Panc1 (cell line): ENCODE measurements at regions not wholly inside any gene's neighbourhood (a gene's known extent, or its start where the extent isn't known, plus 50 kb on each side); places are given as distances from the start of the nearest gene placed in this dataset.

Source experiments
- ATAC-seq: fragments of 200-7000 bp; cut with Tn5 transposase; 2 replicates; pipeline ENCODE4 v1.9.1; 2020; ENCODE audit warnings: mild to moderate bottlenecking, moderate library complexity
- BruUV-seq: library from RNA; stranded (reverse); fragments of 400-500 nt; replicated peaks from 2 replicates; lab custom pipeline; 2021; lab: Mats Ljungman, UMichigan
- CTCF ChIA-PET: fragments of 300-600 bp; sonication (Branson Sonifier 250); formaldehyde crosslinking; loops from one replicate; lab custom pipeline; 2022; ENCODE audit warnings: antibody characterized with exemption; lab: Charles Lee
- POLR2A ChIA-PET: fragments of 300-600 bp; sonication (Branson Sonifier 250); formaldehyde crosslinking; loops from one replicate; lab custom pipeline; 2022; ENCODE audit warnings: antibody characterized with exemption; lab: Charles Lee
- DNase-seq: peaks from one replicate; pipeline ENCODE4 v3.0.0-alpha.2; 2010; ENCODE audit warnings: low read depth, low spot score
- H3K27ac ChIP-seq: 2 replicates; pipeline ENCODE4 v1.5.1; 2011; ENCODE audit warnings: mild to moderate bottlenecking, low read length, inconsistent platforms
- H3K27me3 ChIP-seq: fragments of 200-500 bp; sonication (Bioruptor generic); 2 replicates; pipeline ENCODE4 v1.6.0; 2014; ENCODE audit warnings: low read length, inconsistent platforms; ENCODE audit not compliant: control insufficient read depth, insufficient read depth
- H3K36me3 ChIP-seq: fragments of 200-500 bp; sonication (Bioruptor generic); 2 replicates; pipeline ENCODE4 v1.5.1; 2014; ENCODE audit warnings: inconsistent platforms, mild to moderate bottlenecking, low read length, moderate library complexity; ENCODE audit not compliant: control insufficient read depth, insufficient read depth
- H3K4me1 ChIP-seq: 2 replicates; pipeline ENCODE4 v1.5.1; 2011; ENCODE audit warnings: inconsistent platforms, mild to moderate bottlenecking, low read length, moderate library complexity; ENCODE audit not compliant: control insufficient read depth, insufficient read depth
- H3K4me3 ChIP-seq, 2 experiments: 2 replicates each; pipeline ENCODE4 v1.5.1; 2011 to 2012; ENCODE audit warnings: low read depth in 2 of 2, low read length in 2 of 2, mild to moderate bottlenecking in 2 of 2, inconsistent platforms in 1 of 2, moderate library complexity in 1 of 2
- H3K9me3 ChIP-seq: fragments of 200-500 bp; sonication (Bioruptor generic); 2 replicates; pipeline ENCODE4 v1.5.1; 2014; ENCODE audit warnings: low read depth, mild to moderate bottlenecking, inconsistent platforms, low read length, moderate library complexity; ENCODE audit not compliant: control insufficient read depth, insufficient read depth
- POLR2AphosphoS5 ChIP-seq: IDR thresholded peaks from 2 replicates; pipeline ENCODE4 v1.6.1; 2012; ENCODE audit warnings: mild to moderate bottlenecking, low read depth, low read length, moderate library complexity
- SIN3A ChIP-seq: IDR thresholded peaks from 2 replicates; pipeline ENCODE4 v1.6.1; 2012; ENCODE audit warnings: low read depth, mild to moderate bottlenecking, low read length, moderate library complexity, borderline replicate concordance; ENCODE audit not compliant: insufficient read depth
- TCF7L2 ChIP-seq: IDR thresholded peaks from 2 replicates; pipeline ENCODE4 v1.6.1; 2011; ENCODE audit warnings: mild to moderate bottlenecking, low read depth, low read length, inconsistent platforms
- in situ Hi-C: cut with HindIII; loops from 2 replicates; pipeline ENCODE4 v1.10.0; 2016; ENCODE audit warnings: low sequenced_read_pairs, low pct_unique_long_range_greater_than_20kb
- intact Hi-C: fragments of 100-400 bp; cut with micrococcal nuclease; formaldehyde crosslinking; loops from one replicate; pipeline ENCODE4 v1.10.0; 2022; ENCODE audit not compliant: unreplicated experiment
- TF ChIP-seq, protein P1 (sequence below), 2 experiments: IDR thresholded peaks; 2 replicates each; pipeline ENCODE4 v1.6.1; 2011 to 2012; ENCODE audit warnings: low read depth in 2 of 2, control low read depth in 1 of 2, low read length in 1 of 2, mild to moderate bottlenecking in 1 of 2, moderate library complexity in 1 of 2; ENCODE audit not compliant: insufficient read depth in 1 of 2
- TF ChIP-seq, protein P2 (sequence below): fragments of 450-650 bp; IDR thresholded peaks from 2 replicates; pipeline ENCODE4 v1.5.1; 2017; ENCODE audit warnings: mild to moderate bottlenecking

DNA sequence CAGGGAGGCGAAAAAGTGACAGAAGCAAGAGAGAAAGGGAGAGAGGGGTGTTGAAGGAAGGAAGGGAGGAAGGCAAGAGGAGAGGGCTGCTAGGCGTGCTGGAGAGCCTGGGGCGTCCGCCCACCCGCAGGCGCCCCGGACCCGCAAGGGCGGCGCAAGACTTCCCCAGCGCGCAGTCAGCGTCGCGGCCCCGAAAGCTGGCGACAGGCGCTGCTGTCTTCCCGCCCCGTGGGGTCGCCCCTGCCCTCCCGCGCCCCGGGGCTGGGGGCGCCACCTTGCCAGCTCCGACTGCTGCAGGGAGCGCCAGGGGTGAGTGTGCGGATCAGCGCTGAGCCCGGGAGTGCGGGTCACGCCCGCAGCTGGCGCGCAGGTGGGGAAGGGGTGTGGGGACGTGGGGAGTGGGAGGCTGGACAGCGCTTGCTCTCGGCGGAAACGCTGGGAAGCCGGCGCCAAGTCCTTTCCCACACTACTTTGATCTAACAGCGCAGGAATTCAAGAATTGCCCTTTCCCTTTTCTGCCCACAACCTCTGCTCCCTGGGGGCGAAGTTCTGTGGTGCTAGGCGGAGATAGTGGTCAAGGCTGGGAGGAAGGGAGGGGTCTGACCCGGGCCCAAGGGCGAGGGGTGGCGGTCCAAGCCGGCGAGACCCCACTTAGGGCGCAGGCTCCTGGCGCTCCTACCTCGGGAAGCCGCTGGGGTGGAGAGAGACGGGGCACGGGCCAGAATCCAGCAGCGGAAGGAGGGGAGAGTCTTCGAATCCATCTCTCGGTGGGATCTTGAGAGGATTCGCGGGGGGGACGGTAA, 266.1 kb downstream of the CGGBP1 start, which contains the start of gene HTR1F:
TSS of gene HTR1F (plus strand) at position 173 of the 803 bp plus-strand sequence.
- intact Hi-C loops = no loop called here
- Histone ChIP-seq H3K4me1 (no peaks in the 10 kb centered on the region), H3K27me3 (no peaks in the 10 kb centered on the region), H3K36me3 (no peaks in the 10 kb centered on the region), H3K4me3 (peak within 1 kb of the TSS; percentile 35 to 47), H3K27ac (no peak within 1 kb of the TSS), H3K9me3 (no peaks in the 10 kb centered on the region)
- BruUV-seq = no TSS peak
- no peak for TF ChIP-seq SIN3A
- TF ChIP-seq, protein P1, sequence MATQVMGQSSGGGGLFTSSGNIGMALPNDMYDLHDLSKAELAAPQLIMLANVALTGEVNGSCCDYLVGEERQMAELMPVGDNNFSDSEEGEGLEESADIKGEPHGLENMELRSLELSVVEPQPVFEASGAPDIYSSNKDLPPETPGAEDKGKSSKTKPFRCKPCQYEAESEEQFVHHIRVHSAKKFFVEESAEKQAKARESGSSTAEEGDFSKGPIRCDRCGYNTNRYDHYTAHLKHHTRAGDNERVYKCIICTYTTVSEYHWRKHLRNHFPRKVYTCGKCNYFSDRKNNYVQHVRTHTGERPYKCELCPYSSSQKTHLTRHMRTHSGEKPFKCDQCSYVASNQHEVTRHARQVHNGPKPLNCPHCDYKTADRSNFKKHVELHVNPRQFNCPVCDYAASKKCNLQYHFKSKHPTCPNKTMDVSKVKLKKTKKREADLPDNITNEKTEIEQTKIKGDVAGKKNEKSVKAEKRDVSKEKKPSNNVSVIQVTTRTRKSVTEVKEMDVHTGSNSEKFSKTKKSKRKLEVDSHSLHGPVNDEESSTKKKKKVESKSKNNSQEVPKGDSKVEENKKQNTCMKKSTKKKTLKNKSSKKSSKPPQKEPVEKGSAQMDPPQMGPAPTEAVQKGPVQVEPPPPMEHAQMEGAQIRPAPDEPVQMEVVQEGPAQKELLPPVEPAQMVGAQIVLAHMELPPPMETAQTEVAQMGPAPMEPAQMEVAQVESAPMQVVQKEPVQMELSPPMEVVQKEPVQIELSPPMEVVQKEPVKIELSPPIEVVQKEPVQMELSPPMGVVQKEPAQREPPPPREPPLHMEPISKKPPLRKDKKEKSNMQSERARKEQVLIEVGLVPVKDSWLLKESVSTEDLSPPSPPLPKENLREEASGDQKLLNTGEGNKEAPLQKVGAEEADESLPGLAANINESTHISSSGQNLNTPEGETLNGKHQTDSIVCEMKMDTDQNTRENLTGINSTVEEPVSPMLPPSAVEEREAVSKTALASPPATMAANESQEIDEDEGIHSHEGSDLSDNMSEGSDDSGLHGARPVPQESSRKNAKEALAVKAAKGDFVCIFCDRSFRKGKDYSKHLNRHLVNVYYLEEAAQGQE (IDR thresholded peaks at IDR 0.05; ENCODE audit: insufficient read depth in 1 of 2, low read depth in 2 of 2, low read length in 1 of 2) = peak in 1 of 2 experiments; percentile 23; a peak in 1 of 4 replicates
- no peak; the same call in 1 of the 2 replicates for ATAC-seq
- in situ Hi-C loops = no loop called here
- ChIA-PET CTCF (no interaction called here), POLR2A (no interaction called here)
- DNase-seq = no peak

DNA sequence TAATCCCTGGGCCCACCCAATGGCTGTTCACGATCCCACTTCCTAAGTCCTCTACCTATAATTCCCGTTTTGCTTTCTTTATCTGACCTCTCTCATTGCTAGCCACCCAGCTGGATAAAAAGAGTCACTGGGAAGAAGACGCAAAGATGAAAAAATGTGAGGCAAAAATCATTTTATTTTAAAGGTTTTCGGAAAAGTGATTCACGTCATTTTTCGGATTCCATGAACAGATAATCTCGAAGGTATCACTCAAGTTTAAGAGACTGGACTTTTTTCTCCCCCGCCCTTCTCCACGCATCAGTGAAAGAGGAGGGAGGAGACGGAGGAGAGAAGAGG, 266.6 kb downstream of the CGGBP1 start:
- H3K9me3 ChIP-seq = no peaks in the 10 kb centered on the region
- no peak for DNase-seq
- no peak for ATAC-seq
- peak overlapping the region; percentile 35 to 47 for H3K4me3 ChIP-seq
- H3K4me1 ChIP-seq = no peaks in the 10 kb centered on the region
- intact Hi-C loops (no loop called here), in situ Hi-C loops (no loop called here)
- H3K27ac ChIP-seq = no peak overlapping the region
- TF ChIP-seq TCF7L2 (no peak), POLR2AphosphoS5 (no peak), SIN3A (no peak)
- TF ChIP-seq, protein P1 (IDR thresholded peaks at IDR 0.05; ENCODE audit: insufficient read depth in 1 of 2, low read depth in 2 of 2, low read length in 1 of 2) = no peak
- TF ChIP-seq, protein P2, sequence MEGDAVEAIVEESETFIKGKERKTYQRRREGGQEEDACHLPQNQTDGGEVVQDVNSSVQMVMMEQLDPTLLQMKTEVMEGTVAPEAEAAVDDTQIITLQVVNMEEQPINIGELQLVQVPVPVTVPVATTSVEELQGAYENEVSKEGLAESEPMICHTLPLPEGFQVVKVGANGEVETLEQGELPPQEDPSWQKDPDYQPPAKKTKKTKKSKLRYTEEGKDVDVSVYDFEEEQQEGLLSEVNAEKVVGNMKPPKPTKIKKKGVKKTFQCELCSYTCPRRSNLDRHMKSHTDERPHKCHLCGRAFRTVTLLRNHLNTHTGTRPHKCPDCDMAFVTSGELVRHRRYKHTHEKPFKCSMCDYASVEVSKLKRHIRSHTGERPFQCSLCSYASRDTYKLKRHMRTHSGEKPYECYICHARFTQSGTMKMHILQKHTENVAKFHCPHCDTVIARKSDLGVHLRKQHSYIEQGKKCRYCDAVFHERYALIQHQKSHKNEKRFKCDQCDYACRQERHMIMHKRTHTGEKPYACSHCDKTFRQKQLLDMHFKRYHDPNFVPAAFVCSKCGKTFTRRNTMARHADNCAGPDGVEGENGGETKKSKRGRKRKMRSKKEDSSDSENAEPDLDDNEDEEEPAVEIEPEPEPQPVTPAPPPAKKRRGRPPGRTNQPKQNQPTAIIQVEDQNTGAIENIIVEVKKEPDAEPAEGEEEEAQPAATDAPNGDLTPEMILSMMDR = no peak
- no TSS peak for BruUV-seq
- CTCF ChIA-PET = no interaction called here
- no peaks in the 10 kb centered on the region for H3K27me3 ChIP-seq
- POLR2A ChIA-PET = no interaction called here
- H3K36me3 ChIP-seq = no peaks in the 10 kb centered on the region
